Liver (tissue), 8 donors: ENCODE measurements at regions not wholly inside any gene's neighbourhood (a gene's known extent, or its start where the extent isn't known, plus 50 kb on each side); places are given as distances from the start of the nearest gene placed in this dataset.
A peak's percentile ranks its signal among the peaks of the same experiment; 100 is the strongest.

Experiments
- DNase-seq: peaks from one replicate; pipeline ENCODE4 v3.0.0-alpha.2; 2017; ENCODE audit warnings: low spot score
- H3K27ac ChIP-seq, 2 donors: one replicate each; pipeline ENCODE4 v1.7.0; 2013; ENCODE audit warnings: inconsistent platforms in 2 of 2, low read length in 2 of 2, control low read depth in 1 of 2, low read depth in 1 of 2, mild to moderate bottlenecking in 1 of 2
- H3K27me3 ChIP-seq, 4 donors: one replicate each; pipeline versions ENCODE4 v1.6.1 to v1.7.0; 2013; ENCODE audit warnings: low read length in 3 of 4, inconsistent platforms in 1 of 4, mild to moderate bottlenecking in 1 of 4, moderate library complexity in 1 of 4; ENCODE audit not compliant: control insufficient read depth in 4 of 4, insufficient read depth in 4 of 4
- H3K36me3 ChIP-seq, 4 donors: one replicate each; pipeline versions ENCODE4 v1.6.1 to v1.7.0; 2013; ENCODE audit warnings: low read length in 3 of 4, mild to moderate bottlenecking in 3 of 4, low read depth in 1 of 4, moderate library complexity in 1 of 4; ENCODE audit not compliant: control insufficient read depth in 4 of 4, insufficient read depth in 3 of 4
- H3K4me1 ChIP-seq, 4 donors: one replicate each; pipeline versions ENCODE4 v1.6.1 to v1.7.0; 2013; ENCODE audit warnings: low read length in 3 of 4, mild to moderate bottlenecking in 3 of 4, moderate library complexity in 1 of 4; ENCODE audit not compliant: control insufficient read depth in 4 of 4, insufficient read depth in 4 of 4
- H3K4me3 ChIP-seq, 3 donors: one replicate each; pipeline versions ENCODE4 v1.6.1 to v1.7.0; 2013; ENCODE audit warnings: low read length in 3 of 3, control low read depth in 1 of 3, low read depth in 1 of 3, mild to moderate bottlenecking in 1 of 3
- H3K9ac ChIP-seq, 2 donors: one replicate each; pipeline ENCODE4 v1.7.0; 2013; ENCODE audit warnings: low read length in 2 of 2, mild to moderate bottlenecking in 2 of 2, moderate library complexity in 2 of 2, control low read depth in 1 of 2, low read depth in 1 of 2
- H3K9me3 ChIP-seq, 4 donors: one replicate each; pipeline versions ENCODE4 v1.6.1 to v1.7.0; 2013; ENCODE audit warnings: low read length in 3 of 4; ENCODE audit not compliant: control insufficient read depth in 4 of 4
- CTCF ChIP-seq: fragments of 150-350 bp; IDR thresholded peaks from 2 replicates; pipeline ENCODE4 v1.5.1; 2017; ENCODE audit warnings: improper control_type of control experiment, low read depth, low read length; ENCODE audit not compliant: missing input control
- EGR1 ChIP-seq, 2 donors: IDR thresholded peaks; 2 replicates each; pipeline ENCODE4 v1.6.1; 2016 to 2018; ENCODE audit warnings: antibody characterized with exemption in 2 of 2, low read depth in 2 of 2
- FOXA1 ChIP-seq: IDR thresholded peaks from 2 replicates; pipeline ENCODE4 v1.6.1; 2016; ENCODE audit warnings: antibody characterized with exemption
- FOXA2 ChIP-seq: IDR thresholded peaks from 2 replicates; pipeline ENCODE4 v1.6.1; 2016; ENCODE audit warnings: antibody characterized with exemption
- GABPA ChIP-seq, 2 donors: IDR thresholded peaks in 1 of 2; conservative IDR thresholded peaks in 1 of 2; 2 replicates each; pipeline ENCODE4 v1.6.1; 2016; ENCODE audit warnings: antibody characterized with exemption in 2 of 2, mild to moderate bottlenecking in 1 of 2, moderate library complexity in 1 of 2
- HNF4A ChIP-seq, 2 donors: conservative IDR thresholded peaks; 2 replicates each; pipeline ENCODE4 v1.6.1; 2016; ENCODE audit warnings: antibody characterized with exemption in 2 of 2, mild to moderate bottlenecking in 2 of 2
- HNF4G ChIP-seq: IDR thresholded peaks from 2 replicates; pipeline ENCODE4 v1.6.1; 2016; ENCODE audit warnings: antibody characterized with exemption
- JUND ChIP-seq, 2 donors: IDR thresholded peaks; 2 replicates each; pipeline ENCODE4 v1.6.1; 2016; ENCODE audit warnings: antibody characterized with exemption in 2 of 2
- MAX ChIP-seq: IDR thresholded peaks from 2 replicates; pipeline ENCODE4 v1.6.1; 2016; ENCODE audit warnings: antibody characterized with exemption
- NR2F2 ChIP-seq: IDR thresholded peaks from 2 replicates; pipeline ENCODE4 v1.6.1; 2016; ENCODE audit warnings: antibody characterized with exemption
- RAD21 ChIP-seq, 2 donors: IDR thresholded peaks; 2 replicates each; pipeline ENCODE4 v1.6.1; 2016; ENCODE audit warnings: antibody characterized with exemption in 2 of 2, mild to moderate bottlenecking in 2 of 2
- REST ChIP-seq: IDR thresholded peaks from 2 replicates; pipeline ENCODE4 v1.6.1; 2016; ENCODE audit warnings: antibody characterized with exemption, mild to moderate bottlenecking
- RXRA ChIP-seq, 2 donors: IDR thresholded peaks; 2 replicates each; pipeline ENCODE4 v1.6.1; 2017 to 2018; ENCODE audit warnings: antibody characterized with exemption in 2 of 2, mild to moderate bottlenecking in 1 of 2
- SP1 ChIP-seq: IDR thresholded peaks from 2 replicates; pipeline ENCODE4 v1.6.1; 2018; ENCODE audit warnings: antibody characterized with exemption, mild to moderate bottlenecking
- TAF1 ChIP-seq: conservative IDR thresholded peaks from 2 replicates; pipeline ENCODE4 v1.6.1; 2016; ENCODE audit warnings: antibody characterized with exemption, mild to moderate bottlenecking
- YY1 ChIP-seq: IDR thresholded peaks from 2 replicates; pipeline ENCODE4 v1.6.1; 2016; ENCODE audit warnings: antibody characterized with exemption, mild to moderate bottlenecking
- ZBTB33 ChIP-seq: IDR thresholded peaks from 2 replicates; pipeline ENCODE4 v1.6.1; 2016; ENCODE audit warnings: antibody characterized with exemption
- whole genome bisulfite sequencing: extraction: QIAGEN DNeasy Blood & Tissue Kit; methylation state at CpG from one replicate; pipeline ENCODE4 v1.1.7; 2013; 5-methylcytosine and 5-hydroxymethylcytosine counted together
- TF ChIP-seq, protein P1 (sequence below): IDR thresholded peaks from 2 replicates; pipeline ENCODE4 v1.6.1; 2016; ENCODE audit warnings: antibody characterized with exemption
- donor health status: healthy.
- donor health status: healthy.
- donor health status: healthy.
- donor health status: healthy.
- donor health status: healthy.

DNA sequence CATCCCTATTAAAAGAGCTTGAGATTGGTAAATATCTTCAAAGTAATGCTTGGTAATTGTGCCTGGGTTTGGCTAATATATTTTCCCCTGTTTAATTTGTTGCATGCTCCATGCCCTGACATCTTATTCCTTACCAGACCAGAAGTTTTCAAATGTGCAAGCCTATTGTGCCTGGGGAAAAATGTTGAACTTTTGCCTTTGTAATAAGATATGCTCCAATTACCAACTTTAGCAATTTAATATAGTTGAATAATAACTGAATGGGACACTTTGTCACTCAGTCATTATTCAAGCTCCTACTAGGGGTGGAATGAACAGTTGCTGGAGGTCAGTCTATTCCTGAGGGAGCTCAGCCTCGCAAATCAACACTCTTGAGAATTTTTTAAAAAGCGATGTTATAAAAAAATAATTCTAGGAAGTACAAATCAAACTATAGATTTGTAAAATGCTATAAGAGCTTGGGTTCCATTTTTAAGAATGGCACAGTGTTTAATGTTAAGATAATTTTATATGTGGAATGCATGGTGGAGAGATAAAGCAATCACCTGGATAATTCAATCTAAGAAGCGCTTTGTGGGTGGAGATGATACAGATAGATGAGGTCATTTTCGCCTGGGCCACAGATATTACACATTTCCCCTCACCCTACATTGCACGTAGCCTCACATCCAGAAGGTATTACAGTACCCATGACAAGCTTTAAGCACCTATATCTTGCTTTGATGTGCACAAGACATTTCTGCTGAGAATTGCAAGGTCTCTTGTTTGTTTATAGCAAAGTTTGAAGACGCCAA, 231.8 kb downstream of the PIK3R1 start (continued):
- TF ChIP-seq RAD21 (IDR thresholded peaks at IDR 0.05) (no peak), ZBTB33 (no peak), RXRA (IDR thresholded peaks at IDR 0.05) (no peak)

GRCh38 chr5:68449380-68449779, 233.8 kb downstream of the PIK3R1 start:
- Histone ChIP-seq H3K36me3 (peaks cover 0 to 3% (median 0%) of the 10 kb centered on the region in 4 donors), H3K9ac (no peak overlapping the region), H3K27ac (no peak overlapping the region), H3K9me3 (no peaks in the 10 kb centered on the region), H3K4me1 (no peaks in the 10 kb centered on the region), H3K27me3 (no peaks in the 10 kb centered on the region), H3K4me3 (no peak overlapping the region)
- DNase-seq, result no peak
- TF ChIP-seq REST, result peak; percentile 33
- TF ChIP-seq FOXA2, result peak; percentile 63
- no peak for TF ChIP-seq GABPA (IDR thresholded peaks at IDR 0.05 in 1 of 2, conservative IDR thresholded peaks at IDR 0.05 in 1 of 2)
- TF ChIP-seq HNF4G, result no peak
- no peak for TF ChIP-seq CTCF
- TF ChIP-seq RXRA (IDR thresholded peaks at IDR 0.05), result peak; percentile 31 to 90
- peak; percentile 51 for TF ChIP-seq MAX
- peak; percentile 61 for TF ChIP-seq YY1
- TF ChIP-seq HNF4A (conservative IDR thresholded peaks at IDR 0.05), result peak; percentile 27 to 75
- TF ChIP-seq, protein P1, sequence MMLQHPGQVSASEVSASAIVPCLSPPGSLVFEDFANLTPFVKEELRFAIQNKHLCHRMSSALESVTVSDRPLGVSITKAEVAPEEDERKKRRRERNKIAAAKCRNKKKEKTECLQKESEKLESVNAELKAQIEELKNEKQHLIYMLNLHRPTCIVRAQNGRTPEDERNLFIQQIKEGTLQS, result peak; percentile 87
- TF ChIP-seq JUND (IDR thresholded peaks at IDR 0.05), result peak; percentile 96 to 99
- TF ChIP-seq RAD21 (IDR thresholded peaks at IDR 0.05), result peak; percentile 12 to 53
- TF ChIP-seq ZBTB33, result peak; percentile 65
- TF ChIP-seq SP1, result peak; percentile 33
- TF ChIP-seq FOXA1, result peak; percentile 10
- no peak for TF ChIP-seq TAF1
- TF ChIP-seq NR2F2, result no peak
- peak in 1 of 2 donors; percentile 84 for TF ChIP-seq EGR1 (IDR thresholded peaks at IDR 0.05; ENCODE audit: low read depth in 2 of 2)
- 56% methylated on average over 3 of the region's 3 CpGs for WGBS
